ENCODE measurements at regions not wholly inside any gene's neighbourhood (a gene's known extent, or its start where the extent isn't known, plus 50 kb on each side); places are given as distances from the start of the nearest gene placed in this dataset.

- Histone ChIP-seq H3K27ac (no peak overlapping the region), H3K4me1 (ENCODE audit: low read depth) (peaks cover 10% of the 10 kb centered on the region), H3K9me3 (ENCODE audit: low read depth) (no peaks in the 10 kb centered on the region), H3K27me3 (no peaks in the 10 kb centered on the region), H3K36me3 (no peaks in the 10 kb centered on the region), H3K4me3 (no peak overlapping the region)
- no peak for DNase-seq (ENCODE audit: low read depth in 1 of 2, low spot score in 1 of 2)
- no peak for TF ChIP-seq CTCF (IDR thresholded peaks at IDR 0.05; ENCODE audit: low read depth, low read length)
These were observed 189.4 kb downstream of the PCDH17 start for GRCh38 chr13:57820924-57821323.

GRCh38 chr13:57823704-57824103 is 192.2 kb downstream of the PCDH17 start:
- no peaks in the 10 kb centered on the region for H3K27me3 ChIP-seq
- H3K27ac ChIP-seq = peak overlapping the region; percentile 24
- H3K4me1 ChIP-seq (ENCODE audit: low read depth) = peaks cover 10% of the 10 kb centered on the region
- no peak for TF ChIP-seq CTCF (IDR thresholded peaks at IDR 0.05; ENCODE audit: low read depth, low read length)
- no peak overlapping the region for H3K4me3 ChIP-seq
- H3K36me3 ChIP-seq = no peaks in the 10 kb centered on the region
- no peak for DNase-seq (ENCODE audit: low read depth in 1 of 2, low spot score in 1 of 2)
- H3K9me3 ChIP-seq (ENCODE audit: low read depth) = no peaks in the 10 kb centered on the region

GRCh38 chr13:57824121-57824520 is 192.6 kb downstream of the PCDH17 start:
- Histone ChIP-seq H3K27me3 (no peaks in the 10 kb centered on the region), H3K4me3 (no peak overlapping the region), H3K36me3 (no peaks in the 10 kb centered on the region), H3K4me1 (ENCODE audit: low read depth) (peaks cover 10% of the 10 kb centered on the region), H3K9me3 (ENCODE audit: low read depth) (no peaks in the 10 kb centered on the region), H3K27ac (no peak overlapping the region)
- no peak for TF ChIP-seq CTCF (IDR thresholded peaks at IDR 0.05; ENCODE audit: low read depth, low read length)
- DNase-seq (ENCODE audit: low read depth in 1 of 2, low spot score in 1 of 2) = peak in 1 of 2 donors; percentile 21

- H3K9me3 ChIP-seq (ENCODE audit: low read depth) = no peaks in the 10 kb centered on the region
- H3K36me3 ChIP-seq = no peaks in the 10 kb centered on the region
- no peak for TF ChIP-seq CTCF (IDR thresholded peaks at IDR 0.05; ENCODE audit: low read depth, low read length)
- peaks cover 10% of the 10 kb centered on the region for H3K4me1 ChIP-seq (ENCODE audit: low read depth)
- no peak for DNase-seq (ENCODE audit: low read depth in 1 of 2, low spot score in 1 of 2)
- H3K27ac ChIP-seq = no peak overlapping the region
- no peak overlapping the region for H3K4me3 ChIP-seq
- H3K27me3 ChIP-seq = no peaks in the 10 kb centered on the region
These were observed 193.5 kb downstream of the PCDH17 start for GRCh38 chr13:57825066-57825465.

- H3K4me1 ChIP-seq (ENCODE audit: low read depth) = no peaks in the 10 kb centered on the region
- no peaks in the 10 kb centered on the region for H3K36me3 ChIP-seq
- H3K9me3 ChIP-seq (ENCODE audit: low read depth) = no peaks in the 10 kb centered on the region
- no peak overlapping the region for H3K4me3 ChIP-seq
- no peak for TF ChIP-seq CTCF (IDR thresholded peaks at IDR 0.05; ENCODE audit: low read depth, low read length)
- no peak overlapping the region for H3K27ac ChIP-seq
- H3K27me3 ChIP-seq = no peaks in the 10 kb centered on the region
- no peak for DNase-seq (ENCODE audit: low read depth in 1 of 2, low spot score in 1 of 2)
These were observed 198.0 kb downstream of the PCDH17 start for GRCh38 chr13:57829496-57829895.

- Histone ChIP-seq H3K9me3 (ENCODE audit: low read depth) (no peaks in the 10 kb centered on the region), H3K4me1 (ENCODE audit: low read depth) (no peaks in the 10 kb centered on the region), H3K27ac (no peak overlapping the region), H3K27me3 (no peaks in the 10 kb centered on the region), H3K4me3 (no peak overlapping the region), H3K36me3 (no peaks in the 10 kb centered on the region)
- no peak for TF ChIP-seq CTCF (IDR thresholded peaks at IDR 0.05; ENCODE audit: low read depth, low read length)
- no peak for DNase-seq (ENCODE audit: low read depth in 1 of 2, low spot score in 1 of 2)
These were observed 200.6 kb downstream of the PCDH17 start for GRCh38 chr13:57832187-57832586.
